RPMI7951 (cell line): ENCODE measurements at regions not wholly inside any gene's neighbourhood (a gene's known extent, or its start where the extent isn't known, plus 50 kb on each side); places are given as distances from the start of the nearest gene placed in this dataset.

Source experiments
- DNase-seq: peaks from one replicate; pipeline ENCODE4 v3.0.0-alpha.2; 2012; ENCODE audit warnings: low read depth

DNA sequence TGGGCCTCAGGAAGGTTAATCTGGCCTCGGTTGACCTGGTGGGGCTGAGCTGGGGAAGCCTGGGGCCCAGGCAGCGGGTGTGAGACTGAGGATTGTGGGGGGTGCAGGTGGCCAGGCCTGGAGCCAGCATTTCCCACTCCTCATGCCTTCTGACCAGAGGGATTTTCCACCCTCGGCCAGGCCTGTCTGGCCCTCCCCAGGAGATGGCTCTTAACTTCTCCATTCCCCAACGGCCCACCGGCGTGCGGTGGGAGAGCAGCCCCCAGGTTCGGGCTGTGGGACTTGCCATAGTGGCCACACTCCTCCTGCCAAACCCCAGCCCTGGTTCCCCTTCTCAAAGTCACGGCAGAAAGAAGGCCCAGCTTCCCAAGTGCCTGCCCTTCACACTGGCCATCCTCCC is 126.5 kb upstream of the RUNX3 start:
- no peak for DNase-seq

DNA sequence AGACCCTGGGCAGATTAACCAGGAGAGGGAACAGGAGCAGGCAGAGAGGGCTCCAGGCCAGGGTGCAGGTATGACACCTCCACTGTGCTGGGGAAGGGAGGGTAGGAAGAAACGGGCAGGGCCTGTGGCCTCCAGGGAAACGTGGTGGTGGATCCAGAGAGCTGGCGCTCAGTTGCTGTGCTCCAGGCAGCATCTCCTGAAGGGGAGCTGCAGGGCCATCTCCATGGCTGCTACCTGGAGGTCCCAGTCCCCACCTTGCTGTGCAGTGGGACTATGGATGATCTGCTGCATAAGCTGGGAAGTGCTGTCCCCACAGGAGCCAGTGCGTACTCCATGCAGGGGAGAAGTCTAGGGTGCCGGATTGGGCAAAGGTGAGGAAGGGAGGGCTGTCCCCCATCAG is 125.9 kb upstream of the RUNX3 start:
- no peak for DNase-seq

- DNase-seq = no peak
These were observed 125.3 kb upstream of the RUNX3 start for GRCh38 chr1:25055324-25055780.

DNA sequence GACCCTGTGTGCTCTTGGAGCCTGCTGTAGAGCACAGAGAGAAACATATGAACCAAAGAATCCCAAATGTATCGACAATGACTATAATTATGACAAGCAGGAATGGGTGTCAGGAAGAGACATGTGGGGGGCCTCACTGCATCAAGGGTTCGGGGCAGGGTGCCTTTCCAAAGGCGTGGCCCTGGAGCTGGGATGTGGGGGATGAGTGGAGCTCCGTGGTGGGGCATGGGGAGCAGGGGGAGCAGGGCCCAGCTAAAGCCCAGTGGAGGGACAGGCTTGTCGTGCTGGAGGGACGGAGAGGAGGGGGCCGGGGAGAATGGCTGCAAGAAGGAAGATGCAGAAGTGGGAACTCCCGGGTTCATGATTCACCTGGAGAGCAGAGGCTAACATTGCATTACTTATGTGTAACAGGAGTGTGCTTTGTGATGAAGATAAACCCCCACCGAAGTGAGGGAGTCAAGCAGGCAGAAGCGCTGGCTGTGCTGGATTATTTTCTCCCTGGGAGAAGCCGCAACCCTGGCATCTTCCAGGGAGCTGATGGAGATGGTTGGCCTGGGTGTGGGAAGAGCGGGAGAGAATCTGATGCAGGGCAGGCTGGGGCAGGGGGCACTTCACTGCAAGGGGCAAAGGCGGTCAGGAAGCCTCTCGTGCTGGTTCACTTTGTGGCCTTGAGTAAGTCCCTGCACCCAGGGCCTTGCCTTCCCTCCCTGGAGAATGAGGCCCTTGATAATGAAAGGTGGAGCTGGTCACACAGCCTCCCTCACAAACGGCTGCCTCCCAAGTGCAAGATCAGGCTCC is 124.6 kb upstream of the RUNX3 start:
- DNase-seq = no peak

GRCh38 chr1:25053576-25054250 is 123.6 kb upstream of the RUNX3 start:
- DNase-seq = no peak

GRCh38 chr1:25051906-25052305 is 121.8 kb upstream of the RUNX3 start:
- no peak for DNase-seq

- no peak for DNase-seq
These were observed 121.4 kb upstream of the RUNX3 start for GRCh38 chr1:25051504-25051903.

- DNase-seq = no peak
These were observed 120.1 kb upstream of the RUNX3 start for GRCh38 chr1:25050165-25050564.

DNA sequence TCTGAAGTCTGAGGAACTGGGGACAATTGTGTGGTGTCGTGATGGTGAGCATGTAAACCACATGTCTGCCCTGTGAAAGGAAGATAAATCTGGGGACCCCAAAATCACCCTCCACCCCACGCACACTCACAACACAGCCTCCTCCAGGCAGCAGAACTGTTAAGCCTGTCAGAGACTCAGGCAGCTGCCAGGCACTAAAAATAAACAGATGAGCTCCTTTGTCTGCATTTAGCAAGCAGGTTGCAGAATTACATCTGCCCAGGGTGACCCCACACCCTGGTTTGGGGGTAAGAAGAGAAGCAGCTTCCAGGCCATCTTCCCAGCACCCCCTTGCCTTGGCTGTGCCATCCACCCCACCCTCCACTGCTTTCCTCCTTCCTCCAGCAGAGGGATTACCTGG is 119.1 kb upstream of the RUNX3 start:
- DNase-seq = no peak

- no peak for DNase-seq
These were observed 118.7 kb upstream of the RUNX3 start for GRCh38 chr1:25048728-25049127.

DNA sequence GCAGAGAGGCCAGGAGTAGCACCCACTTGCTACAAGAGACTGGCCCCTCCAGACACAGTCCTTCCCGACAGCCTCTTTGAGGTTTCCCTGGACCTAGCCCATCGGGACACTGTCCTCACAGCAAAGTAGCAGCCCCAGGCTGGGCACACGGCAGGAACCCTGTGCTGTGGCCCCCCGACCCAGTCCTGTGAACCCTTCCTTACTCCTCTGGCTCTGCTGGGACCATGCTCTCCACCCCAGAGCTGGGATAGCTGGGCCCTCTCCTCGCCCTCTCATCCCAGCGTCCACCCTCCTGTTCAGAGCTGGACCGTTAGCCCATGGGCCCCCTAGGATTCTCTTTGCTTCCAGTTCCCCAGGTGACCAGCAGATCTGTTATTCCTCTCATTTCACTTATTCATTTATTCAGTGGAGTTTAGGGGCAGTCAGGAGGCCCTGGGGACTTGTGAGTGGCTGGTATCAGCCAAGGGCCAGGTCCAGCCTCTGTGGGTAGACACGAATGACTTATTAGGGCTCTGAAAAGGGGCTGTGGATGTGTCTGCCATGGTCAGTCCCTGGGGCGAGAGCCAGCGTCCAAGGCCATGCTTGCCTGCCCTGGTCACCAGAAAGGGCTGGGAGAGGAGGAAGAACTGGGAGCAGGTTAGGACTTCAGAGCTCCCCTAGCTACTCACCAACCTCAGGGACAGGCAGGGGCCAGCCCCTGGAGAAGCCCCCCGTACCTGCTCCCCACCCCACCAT is 117.6 kb upstream of the RUNX3 start:
- DNase-seq = no peak

GRCh38 chr1:25046194-25046532 is 116.1 kb upstream of the RUNX3 start:
- DNase-seq = no peak

DNA sequence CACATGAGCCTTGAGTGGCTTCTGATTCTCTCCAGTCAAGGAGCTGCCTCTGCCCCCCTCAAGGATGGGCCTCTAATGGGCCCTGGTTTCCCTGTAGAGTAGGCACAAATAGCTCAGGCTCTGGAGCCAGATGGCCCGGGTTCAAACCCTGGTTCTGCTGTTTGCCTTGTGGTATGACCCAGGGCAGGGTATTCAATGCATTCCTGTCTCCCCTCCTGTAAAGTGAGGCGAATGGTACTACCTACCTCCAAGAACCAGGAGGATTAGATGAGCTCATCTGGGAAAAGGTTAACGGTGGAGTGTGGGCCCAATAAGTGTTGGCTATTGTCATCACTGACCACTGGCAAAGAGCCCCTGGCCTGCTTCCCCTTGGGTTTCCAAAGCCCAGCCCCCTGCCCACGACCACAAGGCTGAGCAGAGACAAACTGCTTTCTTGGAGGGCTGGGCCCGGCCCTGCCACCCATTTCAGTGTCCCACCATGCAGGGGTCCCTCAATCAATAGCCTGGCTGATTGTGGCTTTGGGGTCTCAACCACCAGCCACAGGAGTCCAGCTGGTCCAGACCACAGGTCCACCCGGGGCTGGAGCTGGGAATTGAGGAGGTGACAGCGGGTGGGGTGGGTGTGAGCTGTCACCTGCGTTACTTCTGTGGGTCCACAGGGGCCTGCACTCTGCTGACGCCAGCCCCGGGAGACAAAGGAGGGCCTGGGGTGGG is 115.6 kb upstream of the RUNX3 start:
- no peak for DNase-seq

GRCh38 chr1:25043228-25043580 is 113.1 kb upstream of the RUNX3 start:
- DNase-seq = no peak

DNA sequence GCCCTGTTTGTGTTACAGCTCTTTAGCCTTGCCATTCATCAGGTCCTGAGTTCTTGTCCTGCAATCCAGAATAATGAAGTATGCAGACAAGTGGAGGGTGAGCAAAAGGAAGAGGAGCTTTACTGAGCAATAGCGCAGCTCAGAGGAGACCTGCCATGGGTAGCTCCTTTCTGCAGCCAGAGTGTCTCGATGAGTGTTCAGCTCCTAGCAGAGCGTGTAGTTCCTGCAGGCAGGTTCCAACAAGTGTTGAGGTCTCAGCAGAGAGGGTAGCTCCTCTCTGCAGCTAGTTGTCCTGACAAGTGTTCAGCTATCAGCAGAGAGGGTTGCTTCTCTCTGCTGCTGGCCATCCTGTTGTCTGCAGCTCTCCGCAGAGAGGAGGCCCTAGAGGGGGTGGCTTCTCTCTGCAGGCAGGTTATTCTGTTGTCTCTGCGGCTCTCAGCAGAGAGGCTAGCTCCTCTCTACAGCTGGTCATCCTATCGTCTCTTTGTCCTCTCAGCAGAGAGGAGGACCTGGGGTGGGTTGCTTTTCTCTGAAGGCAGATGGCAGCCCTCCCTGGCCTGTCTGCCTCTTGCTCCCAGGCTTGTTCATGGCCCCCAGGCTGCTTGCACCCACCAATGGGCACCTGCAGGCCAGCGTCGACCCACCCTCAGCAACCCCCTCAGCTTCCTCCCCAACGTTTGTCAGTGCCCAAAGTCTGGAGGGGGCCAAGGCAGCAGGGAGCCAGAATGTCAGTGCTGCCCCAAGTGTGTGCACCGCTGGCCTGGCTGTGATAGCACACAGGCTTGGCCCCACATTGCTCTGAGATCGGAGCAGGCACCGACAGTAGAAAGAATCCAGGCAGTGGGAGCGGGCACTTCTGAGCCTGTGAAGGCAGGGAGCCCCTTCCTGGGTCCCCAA is 112.5 kb upstream of the RUNX3 start:
- no peak for DNase-seq

GRCh38 chr1:25041916-25042315 is 111.8 kb upstream of the RUNX3 start:
- DNase-seq = no peak

- DNase-seq = no peak
These were observed 110.1 kb upstream of the RUNX3 start for GRCh38 chr1:25040122-25040685.

DNA sequence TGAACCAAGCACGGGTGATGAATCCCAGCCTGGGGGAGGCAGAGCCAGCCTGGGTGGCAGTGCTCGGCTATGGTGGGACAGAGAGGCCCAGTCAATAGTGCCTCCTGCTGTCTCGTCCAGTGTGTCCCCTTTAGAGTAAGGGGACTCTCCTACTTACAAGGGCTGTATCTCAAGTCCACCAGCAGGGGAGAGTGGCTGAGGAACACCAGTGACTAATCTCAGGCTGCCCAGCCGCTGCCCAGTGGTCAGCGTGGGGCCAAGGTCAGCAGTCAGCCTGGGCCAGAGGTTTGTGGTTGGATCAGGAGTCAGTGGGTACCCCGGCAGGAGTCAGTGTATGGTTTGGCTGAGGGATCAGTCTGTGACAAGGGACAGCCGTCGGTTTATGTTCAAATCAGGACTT is 109.2 kb upstream of the RUNX3 start:
- DNase-seq = peak; percentile 43

GRCh38 chr1:25038699-25039098 is 108.6 kb upstream of the RUNX3 start:
- no peak for DNase-seq

DNA sequence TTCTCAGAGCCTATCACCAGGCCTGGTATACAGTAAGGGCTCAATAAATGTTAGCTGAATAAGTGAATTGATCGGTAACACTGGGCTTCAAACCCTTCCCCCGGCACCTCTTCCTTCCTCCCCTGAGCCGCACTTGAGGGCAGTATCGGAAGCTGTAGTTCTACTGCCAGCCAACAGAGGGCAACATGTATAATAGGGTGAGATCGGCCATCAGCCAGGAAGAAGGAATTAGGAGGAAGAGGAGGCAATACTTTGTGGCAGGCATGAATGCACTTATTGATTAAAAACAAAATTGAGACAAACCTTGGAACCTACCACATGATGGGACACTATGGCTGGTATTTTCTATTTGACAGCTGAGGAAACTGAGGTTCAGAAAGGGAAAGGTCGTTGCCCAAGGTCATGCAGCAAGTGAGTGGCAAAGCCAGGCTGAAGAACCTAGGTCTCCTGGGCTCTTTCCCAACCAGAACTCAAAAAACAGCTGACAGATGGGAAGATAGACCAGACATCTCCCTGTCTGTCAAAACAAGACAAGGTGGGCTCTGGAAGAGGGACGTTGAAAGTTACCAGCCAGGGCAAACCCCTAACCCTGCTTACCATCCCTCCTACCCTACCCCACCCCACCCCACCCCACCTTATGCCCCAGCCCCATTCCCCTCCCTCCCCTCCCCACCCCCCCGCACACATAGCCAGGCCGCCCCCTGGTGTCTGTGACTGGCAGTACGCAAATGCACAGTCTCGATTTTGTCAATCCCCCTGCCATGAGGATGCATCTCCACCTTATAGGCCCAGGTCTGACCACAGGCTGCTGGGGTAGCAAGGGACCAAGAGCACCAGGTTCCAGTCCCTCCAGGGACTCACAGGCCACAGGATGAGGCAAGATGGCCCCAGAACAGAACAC is 107.3 kb upstream of the RUNX3 start:
- peak; percentile 28 for DNase-seq
